ENCODE measurements at regions not wholly inside any gene's neighbourhood (a gene's known extent, or its start where the extent isn't known, plus 50 kb on each side); places are given as distances from the start of the nearest gene placed in this dataset.

DNA sequence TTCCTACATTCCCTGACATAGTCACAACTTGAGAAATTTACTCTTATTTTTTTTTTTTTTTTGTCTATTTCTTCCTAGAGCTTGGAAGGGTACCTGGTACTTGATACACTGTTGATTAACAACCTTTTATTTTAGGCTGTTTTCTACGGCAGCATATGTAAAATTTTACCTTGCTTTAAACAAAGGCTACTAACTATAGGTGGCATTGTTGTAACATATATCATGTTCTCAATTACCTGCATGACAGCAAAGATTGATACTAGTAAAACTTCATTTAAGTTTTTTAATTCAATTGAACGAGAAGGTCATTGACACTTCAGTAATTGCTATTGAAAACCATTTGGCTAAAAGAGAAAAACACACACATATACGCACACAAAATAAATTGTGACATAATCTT lies 238.3 kb upstream of the ESRRG start:
- Histone ChIP-seq H2BK12ac (ENCODE audit: low read length) (no peak overlapping the region), H3K14ac (ENCODE audit: low read length) (no peak overlapping the region), H3K9me3 (replicated peaks in 1 of 2; ENCODE audit: control insufficient read depth in 2 of 2, insufficient read depth in 1 of 2, low read depth in 1 of 2, low read length in 2 of 2) (no peaks in the 10 kb centered on the region), H2AK5ac (ENCODE audit: low read depth, low read length) (no peak overlapping the region), H2AFZ (ENCODE audit: low read length) (no peak overlapping the region), H3K4me2 (ENCODE audit: insufficient read depth, low read length, poor library complexity, severe bottlenecking) (no peak overlapping the region), H2BK15ac (ENCODE audit: low read length) (no peak overlapping the region), H3K9ac (ENCODE audit: low read depth, low read length, poor library complexity) (no peak overlapping the region), H3K4me1 (ENCODE audit: control insufficient read depth in 2 of 2, insufficient read depth in 1 of 2, low read depth in 1 of 2, low read length in 2 of 2) (peaks cover 0 to 2% of the 10 kb centered on the region in 2 donors), H2BK120ac (ENCODE audit: low read depth, low read length) (no peak overlapping the region), H4K8ac (ENCODE audit: low read depth, low read length) (no peak overlapping the region), H3K23ac (ENCODE audit: low read depth, low read length, poor library complexity) (no peak overlapping the region), H3K4me3 (ENCODE audit: low read length in 2 of 2) (no peak overlapping the region), H3K4ac (ENCODE audit: low read length) (no peak overlapping the region), H3K36me3 (replicated peaks in 1 of 2; ENCODE audit: control insufficient read depth in 2 of 2, insufficient read depth in 2 of 2, low read length in 2 of 2) (no peaks in the 10 kb centered on the region), H3K18ac (ENCODE audit: low read length) (no peak overlapping the region), H3K27ac (replicated peaks; ENCODE audit: low read length) (no peak overlapping the region), H3K79me1 (ENCODE audit: low read depth, low read length) (no peaks in the 10 kb centered on the region), H3K27me3 (ENCODE audit: control insufficient read depth in 3 of 3, insufficient read depth in 3 of 3, low read depth in 1 of 3, low read length in 3 of 3) (no peaks in the 10 kb centered on the region), H2BK5ac (ENCODE audit: low read length) (no peak overlapping the region), H4K91ac (ENCODE audit: low read depth, low read length, poor library complexity) (no peak overlapping the region)
- DNase-seq (ENCODE audit: low spot score) = no peak
- no CpG with 5 or more reads among the region's 3 CpGs for whole genome bisulfite sequencing, 2 donors (ENCODE audit: extremely low coverage in 2 of 2, insufficient read length in 2 of 2, insufficient replicate concordance in 1 of 2)

DNA sequence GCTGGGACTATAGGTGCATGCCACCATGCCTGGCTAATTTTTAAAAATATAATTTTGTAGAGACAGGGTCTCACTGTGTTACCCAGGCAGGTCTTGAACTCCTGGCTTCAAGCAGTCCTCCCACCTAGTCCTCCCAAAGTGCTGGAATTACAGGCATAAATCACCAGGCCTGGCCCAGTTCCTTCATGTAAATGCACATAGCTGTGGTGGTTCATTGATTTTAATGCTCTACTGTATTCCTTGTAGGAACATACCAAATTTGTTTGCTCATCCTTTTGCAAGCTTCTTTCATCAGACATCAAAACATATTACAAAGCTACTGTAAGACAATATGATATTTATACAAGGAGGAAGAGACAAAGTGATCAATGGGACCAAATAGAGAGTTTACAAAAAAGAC lies 237.5 kb upstream of the ESRRG start:
- H3K4me3 ChIP-seq (ENCODE audit: low read length in 2 of 2) = no peak overlapping the region
- no peak overlapping the region for H2BK120ac ChIP-seq (ENCODE audit: low read depth, low read length)
- H3K4me2 ChIP-seq (ENCODE audit: insufficient read depth, low read length, poor library complexity, severe bottlenecking) = no peak overlapping the region
- H2BK12ac ChIP-seq (ENCODE audit: low read length) = no peak overlapping the region
- no peaks in the 10 kb centered on the region for H3K27me3 ChIP-seq (ENCODE audit: control insufficient read depth in 3 of 3, insufficient read depth in 3 of 3, low read depth in 1 of 3, low read length in 3 of 3)
- H4K8ac ChIP-seq (ENCODE audit: low read depth, low read length) = no peak overlapping the region
- peaks cover 0 to 2% of the 10 kb centered on the region in 2 donors for H3K4me1 ChIP-seq (ENCODE audit: control insufficient read depth in 2 of 2, insufficient read depth in 1 of 2, low read depth in 1 of 2, low read length in 2 of 2)
- no peak overlapping the region for H3K4ac ChIP-seq (ENCODE audit: low read length)
- H3K27ac ChIP-seq (replicated peaks; ENCODE audit: low read length) = no peak overlapping the region
- H3K18ac ChIP-seq (ENCODE audit: low read length) = no peak overlapping the region
- no peak overlapping the region for H3K9ac ChIP-seq (ENCODE audit: low read depth, low read length, poor library complexity)
- no peaks in the 10 kb centered on the region for H3K9me3 ChIP-seq (replicated peaks in 1 of 2; ENCODE audit: control insufficient read depth in 2 of 2, insufficient read depth in 1 of 2, low read depth in 1 of 2, low read length in 2 of 2)
- no peak overlapping the region for H2BK15ac ChIP-seq (ENCODE audit: low read length)
- H3K79me1 ChIP-seq (ENCODE audit: low read depth, low read length) = no peaks in the 10 kb centered on the region
- H2AFZ ChIP-seq (ENCODE audit: low read length) = no peak overlapping the region
- H3K14ac ChIP-seq (ENCODE audit: low read length) = no peak overlapping the region
- no peaks in the 10 kb centered on the region for H3K36me3 ChIP-seq (replicated peaks in 1 of 2; ENCODE audit: control insufficient read depth in 2 of 2, insufficient read depth in 2 of 2, low read length in 2 of 2)
- no peak overlapping the region for H2BK5ac ChIP-seq (ENCODE audit: low read length)
- H2AK5ac ChIP-seq (ENCODE audit: low read depth, low read length) = no peak overlapping the region
- no peak for DNase-seq (ENCODE audit: low spot score)
- H4K91ac ChIP-seq (ENCODE audit: low read depth, low read length, poor library complexity) = no peak overlapping the region
- H3K23ac ChIP-seq (ENCODE audit: low read depth, low read length, poor library complexity) = no peak overlapping the region

DNA sequence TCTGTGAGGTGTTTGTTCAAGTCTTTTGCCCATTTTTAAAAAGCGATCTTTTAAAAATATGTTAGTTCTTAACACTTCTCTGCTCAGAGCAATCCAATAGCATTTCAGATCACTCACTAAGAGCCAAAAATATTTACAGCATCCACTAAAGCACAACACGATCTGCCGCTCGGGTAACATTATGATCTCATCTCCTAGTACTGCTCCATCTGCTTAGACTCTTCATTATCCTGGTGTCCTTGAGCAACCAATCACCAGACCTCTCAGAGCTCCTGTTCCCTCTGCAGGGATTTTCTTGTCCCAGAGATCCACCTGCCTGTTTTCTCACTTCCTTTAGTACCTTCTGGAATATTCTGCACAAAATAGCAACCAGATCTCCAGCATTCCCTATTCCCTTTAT lies 235.3 kb upstream of the ESRRG start:
- no peak overlapping the region for H2AFZ ChIP-seq (ENCODE audit: low read length)
- H2BK15ac ChIP-seq (ENCODE audit: low read length) = no peak overlapping the region
- no peak for DNase-seq (ENCODE audit: low spot score)
- H2BK12ac ChIP-seq (ENCODE audit: low read length) = no peak overlapping the region
- H2BK5ac ChIP-seq (ENCODE audit: low read length) = no peak overlapping the region
- no peaks in the 10 kb centered on the region for H3K79me1 ChIP-seq (ENCODE audit: low read depth, low read length)
- no peak overlapping the region for H3K4me2 ChIP-seq (ENCODE audit: insufficient read depth, low read length, poor library complexity, severe bottlenecking)
- no peaks in the 10 kb centered on the region for H3K9me3 ChIP-seq (replicated peaks in 1 of 2; ENCODE audit: control insufficient read depth in 2 of 2, insufficient read depth in 1 of 2, low read depth in 1 of 2, low read length in 2 of 2)
- no peak overlapping the region for H3K23ac ChIP-seq (ENCODE audit: low read depth, low read length, poor library complexity)
- peaks cover 0 to 2% of the 10 kb centered on the region in 2 donors for H3K4me1 ChIP-seq (ENCODE audit: control insufficient read depth in 2 of 2, insufficient read depth in 1 of 2, low read depth in 1 of 2, low read length in 2 of 2)
- no peak overlapping the region for H3K14ac ChIP-seq (ENCODE audit: low read length)
- H3K9ac ChIP-seq (ENCODE audit: low read depth, low read length, poor library complexity) = no peak overlapping the region
- no peak overlapping the region for H2AK5ac ChIP-seq (ENCODE audit: low read depth, low read length)
- H3K27ac ChIP-seq (replicated peaks; ENCODE audit: low read length) = no peak overlapping the region
- no peaks in the 10 kb centered on the region for H3K27me3 ChIP-seq (ENCODE audit: control insufficient read depth in 3 of 3, insufficient read depth in 3 of 3, low read depth in 1 of 3, low read length in 3 of 3)
- H2BK120ac ChIP-seq (ENCODE audit: low read depth, low read length) = no peak overlapping the region
- H3K4ac ChIP-seq (ENCODE audit: low read length) = no peak overlapping the region
- H3K18ac ChIP-seq (ENCODE audit: low read length) = no peak overlapping the region
- H3K4me3 ChIP-seq (ENCODE audit: low read length in 2 of 2) = no peak overlapping the region
- no peak overlapping the region for H4K8ac ChIP-seq (ENCODE audit: low read depth, low read length)
- no CpG with 5 or more reads among the region's 4 CpGs for WGBS, 2 donors (ENCODE audit: extremely low coverage in 2 of 2, insufficient read length in 2 of 2, insufficient replicate concordance in 1 of 2)
- H4K91ac ChIP-seq (ENCODE audit: low read depth, low read length, poor library complexity) = no peak overlapping the region
- H3K36me3 ChIP-seq (replicated peaks in 1 of 2; ENCODE audit: control insufficient read depth in 2 of 2, insufficient read depth in 2 of 2, low read length in 2 of 2) = no peaks in the 10 kb centered on the region

DNA sequence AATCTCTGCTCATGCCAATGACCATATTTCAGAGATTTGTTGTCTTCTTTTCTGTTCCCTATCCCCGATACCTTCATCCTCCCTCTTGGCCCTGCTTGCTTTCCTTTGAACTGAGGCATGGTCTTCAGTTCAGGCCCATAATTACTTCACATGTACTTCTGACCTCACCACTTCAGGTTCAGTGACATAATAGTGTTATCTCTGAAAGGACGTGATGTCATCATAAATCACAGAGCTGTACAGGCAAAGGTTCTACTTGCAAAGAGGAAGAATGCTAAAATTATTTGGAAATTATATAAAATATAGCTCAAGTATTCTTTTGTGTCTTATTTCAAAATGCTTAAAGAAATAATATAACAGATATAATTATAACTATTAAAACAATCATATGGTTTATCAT lies 230.3 kb upstream of the ESRRG start:
- H3K18ac ChIP-seq (ENCODE audit: low read length) = no peak overlapping the region
- no peaks in the 10 kb centered on the region for H3K79me1 ChIP-seq (ENCODE audit: low read depth, low read length)
- no peaks in the 10 kb centered on the region for H3K4me1 ChIP-seq (ENCODE audit: control insufficient read depth in 2 of 2, insufficient read depth in 1 of 2, low read depth in 1 of 2, low read length in 2 of 2)
- H4K91ac ChIP-seq (ENCODE audit: low read depth, low read length, poor library complexity) = no peak overlapping the region
- H3K27me3 ChIP-seq (ENCODE audit: control insufficient read depth in 3 of 3, insufficient read depth in 3 of 3, low read depth in 1 of 3, low read length in 3 of 3) = no peaks in the 10 kb centered on the region
- H3K27ac ChIP-seq (replicated peaks; ENCODE audit: low read length) = no peak overlapping the region
- H3K4me2 ChIP-seq (ENCODE audit: insufficient read depth, low read length, poor library complexity, severe bottlenecking) = no peak overlapping the region
- no peak overlapping the region for H3K23ac ChIP-seq (ENCODE audit: low read depth, low read length, poor library complexity)
- H2BK12ac ChIP-seq (ENCODE audit: low read length) = no peak overlapping the region
- no CpG with 5 or more reads among the region's 2 CpGs for WGBS, 2 donors (ENCODE audit: extremely low coverage in 2 of 2, insufficient read length in 2 of 2, insufficient replicate concordance in 1 of 2)
- H2AK5ac ChIP-seq (ENCODE audit: low read depth, low read length) = no peak overlapping the region
- no peak overlapping the region for H4K8ac ChIP-seq (ENCODE audit: low read depth, low read length)
- no peaks in the 10 kb centered on the region for H3K9me3 ChIP-seq (replicated peaks in 1 of 2; ENCODE audit: control insufficient read depth in 2 of 2, insufficient read depth in 1 of 2, low read depth in 1 of 2, low read length in 2 of 2)
- H3K4ac ChIP-seq (ENCODE audit: low read length) = no peak overlapping the region
- no peak overlapping the region for H2BK5ac ChIP-seq (ENCODE audit: low read length)
- H2BK120ac ChIP-seq (ENCODE audit: low read depth, low read length) = no peak overlapping the region
- no peaks in the 10 kb centered on the region for H3K36me3 ChIP-seq (replicated peaks in 1 of 2; ENCODE audit: control insufficient read depth in 2 of 2, insufficient read depth in 2 of 2, low read length in 2 of 2)
- H3K14ac ChIP-seq (ENCODE audit: low read length) = no peak overlapping the region
- no peak overlapping the region for H3K9ac ChIP-seq (ENCODE audit: low read depth, low read length, poor library complexity)
- H2BK15ac ChIP-seq (ENCODE audit: low read length) = no peak overlapping the region
- DNase-seq (ENCODE audit: low spot score) = no peak
- no peak overlapping the region for H2AFZ ChIP-seq (ENCODE audit: low read length)
- H3K4me3 ChIP-seq (ENCODE audit: low read length in 2 of 2) = no peak overlapping the region

Data from neuronal stem cell (in vitro differentiated cells).